ENCODE measurements at regions not wholly inside any gene's neighbourhood (a gene's known extent, or its start where the extent isn't known, plus 50 kb on each side); places are given as distances from the start of the nearest gene placed in this dataset.

DNA sequence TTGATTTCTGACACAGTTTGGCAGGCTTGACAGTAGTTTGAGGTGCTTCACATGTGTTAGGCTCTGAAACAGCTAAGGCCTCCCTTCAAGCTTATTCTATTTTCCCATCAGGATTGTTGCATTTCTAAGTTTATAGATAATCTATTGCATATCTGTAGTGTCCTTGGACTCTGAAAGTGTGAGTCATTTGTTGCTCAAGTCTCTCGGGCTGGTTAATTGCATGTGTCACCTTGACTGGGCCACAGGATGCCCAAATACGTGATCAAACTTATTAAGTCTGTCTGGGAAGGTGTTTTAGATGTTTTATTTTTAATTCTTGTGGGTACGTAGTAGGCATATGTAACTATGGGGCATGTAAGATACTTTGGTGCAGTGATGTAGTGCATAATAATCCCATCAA lies 166.0 kb downstream of the VCY1B start:
- TF ChIP-seq CTCF (conservative IDR thresholded peaks at IDR 0.05 in 1 of 2, IDR thresholded peaks at IDR 0.05 in 1 of 2; ENCODE audit: low read depth in 1 of 2, low read length in 2 of 2) (no peak), EZH2 (IDR thresholded peaks at IDR 0.05; ENCODE audit: low read length, missing control alignments) (no peak)
